HCT116 (cell line): ENCODE measurements at regions not wholly inside any gene's neighbourhood (a gene's known extent, or its start where the extent isn't known, plus 50 kb on each side); places are given as distances from the start of the nearest gene placed in this dataset.

Experiments
- ATAC-seq: fragments of 200-7000 bp; cut with Tn5 transposase; 2 replicates; pipeline ENCODE4 v1.9.1; 2020; ENCODE audit warnings: mild to moderate bottlenecking, moderate library complexity
- BruUV-seq: library from RNA; stranded (reverse); fragments of 400-500 nt; replicated peaks from 2 replicates; lab custom pipeline; 2021; lab: Mats Ljungman, UMichigan
- CTCF ChIA-PET: fragments of 300-600 bp; sonication (Branson Sonifier 250); formaldehyde crosslinking; loops from one replicate; lab custom pipeline; 2021; ENCODE audit warnings: antibody characterized with exemption; lab: Charles Lee
- POLR2A ChIA-PET: fragments of 300-600, 350-600 bp; sonication (Branson Sonifier 250); formaldehyde crosslinking; loops from one replicate; lab custom pipeline; 2021; ENCODE audit warnings: antibody characterized with exemption; lab: Charles Lee
- RAD21 ChIA-PET, 2 experiments: fragments of 300-600 bp; sonication (Branson Sonifier 250); formaldehyde crosslinking; loops; one replicate each; lab custom pipeline; 2023; ENCODE audit warnings: low total read pairs in 2 of 2; ENCODE audit not compliant: uncharacterized antibody in 2 of 2, unreplicated experiment in 2 of 2, low non-redundant PET in 1 of 2; lab: Charles Lee
- DNase-seq: peaks from one replicate; pipeline ENCODE4 v3.0.0-alpha.2; 2010; ENCODE audit warnings: low read depth, low spot score
- H2AFZ ChIP-seq: fragments of 200-600 bp; shearing (Covaris generic), sonication (generic); 2 replicates; pipeline ENCODE4 v1.6.1; 2017; ENCODE audit warnings: low read depth, mixed run types, mixed read lengths, antibody characterized with exemption, low read length; ENCODE audit not compliant: poor library complexity, severe bottlenecking
- H3K27ac ChIP-seq: 2 replicates; pipeline ENCODE4 v1.5.1; 2012; ENCODE audit warnings: low read depth, low read length
- H3K27me3 ChIP-seq: fragments of 200-600 bp; sonication (generic); 2 replicates; pipeline ENCODE4 v1.6.1; 2016; ENCODE audit warnings: mixed run types, low read length, mixed read lengths; ENCODE audit not compliant: insufficient read depth
- H3K36me3 ChIP-seq, 2 experiments: fragments of 200-500 bp in 1 of 2; fragments of 200-600 bp in 1 of 2; sonication (Bioruptor generic) in 1 of 2; sonication (generic) in 1 of 2; 2 replicates each; pipeline versions ENCODE4 v1.5.1 to v1.6.1; 2014 to 2016; ENCODE audit warnings: low read length in 2 of 2, inconsistent platforms in 1 of 2, mixed read lengths in 1 of 2, mixed run types in 1 of 2; ENCODE audit not compliant: insufficient read depth in 2 of 2, control insufficient read depth in 1 of 2
- H3K4me1 ChIP-seq, 2 experiments: fragments of 200-600 bp in 1 of 2; sonication (generic) in 1 of 2; 2 replicates each; pipeline versions ENCODE4 v1.5.1 to v1.6.1; 2012 to 2017; ENCODE audit warnings: low read length in 2 of 2, inconsistent platforms in 1 of 2, mild to moderate bottlenecking in 1 of 2, mixed read lengths in 1 of 2, mixed run types in 1 of 2, moderate library complexity in 1 of 2; ENCODE audit not compliant: insufficient read depth in 2 of 2, control insufficient read depth in 1 of 2
- H3K4me2 ChIP-seq: fragments of 200-600 bp; sonication (generic); 2 replicates; pipeline ENCODE4 v1.6.1; 2017; ENCODE audit warnings: mixed run types, low read length, mixed read lengths
- H3K4me3 ChIP-seq, 2 experiments: fragments of 200-600 bp in 1 of 2; sonication (generic) in 1 of 2; replicated peaks in 1 of 2; 2 replicates each; pipeline ENCODE4 v1.5.1; 2011 to 2016; ENCODE audit warnings: low read length in 2 of 2, control low read depth in 1 of 2, low read depth in 1 of 2, mild to moderate bottlenecking in 1 of 2, mixed read lengths in 1 of 2, mixed run types in 1 of 2
- H3K79me2 ChIP-seq: fragments of 200-600 bp; sonication (generic); 2 replicates; pipeline ENCODE4 v1.6.1; 2017; ENCODE audit warnings: mild to moderate bottlenecking, mixed run types, low read length, moderate library complexity, mixed read lengths; ENCODE audit not compliant: insufficient read depth
- H3K9ac ChIP-seq: fragments of 200-600 bp; sonication (generic); 2 replicates; pipeline ENCODE4 v1.6.1; 2016; ENCODE audit warnings: low read length, mixed read lengths
- H3K9me2 ChIP-seq: fragments of 200-600 bp; sonication (generic), shearing (Covaris generic); 2 replicates; pipeline ENCODE4 v1.6.1; 2017; ENCODE audit warnings: mixed run types, mild to moderate bottlenecking, moderate library complexity; ENCODE audit not compliant: insufficient read depth
- H3K9me3 ChIP-seq, 2 experiments: fragments of 200-500 bp in 1 of 2; fragments of 200-600 bp in 1 of 2; sonication (Bioruptor generic) in 1 of 2; sonication (generic) in 1 of 2; 2 replicates each; pipeline ENCODE4 v1.6.1; 2014 to 2017; ENCODE audit warnings: low read length in 2 of 2, mixed read lengths in 2 of 2, inconsistent platforms in 1 of 2, low read depth in 1 of 2, mild to moderate bottlenecking in 1 of 2, mixed run types in 1 of 2, moderate library complexity in 1 of 2; ENCODE audit not compliant: control insufficient read depth in 1 of 2, insufficient read depth in 1 of 2
- H4K20me1 ChIP-seq: fragments of 200-600 bp; sonication (generic), shearing (Covaris generic); 2 replicates; pipeline ENCODE4 v1.6.1; 2017; ENCODE audit warnings: mixed run types, mild to moderate bottlenecking, moderate library complexity; ENCODE audit not compliant: insufficient read depth
- CEBPB ChIP-seq: IDR thresholded peaks from 2 replicates; pipeline ENCODE4 v1.6.1; 2012; ENCODE audit warnings: low read depth
- EGR1 ChIP-seq: IDR thresholded peaks from 2 replicates; pipeline ENCODE4 v1.6.1; 2012; ENCODE audit warnings: low read depth
- EZH2 ChIP-seq: fragments of 200-600 bp; sonication (generic); IDR thresholded peaks from 2 replicates; pipeline ENCODE4 v1.6.1; 2017; ENCODE audit warnings: antibody characterized with exemption, mixed run types
- EZH2phosphoT487 ChIP-seq: fragments of 200-600 bp; IDR thresholded peaks from 2 replicates; pipeline ENCODE4 v1.6.1; 2018; ENCODE audit warnings: antibody characterized with exemption, borderline replicate concordance
- FOSL1 ChIP-seq: IDR thresholded peaks from 2 replicates; pipeline ENCODE4 v1.6.1; 2012; ENCODE audit warnings: low read depth
- JUND ChIP-seq: IDR thresholded peaks from 2 replicates; pipeline ENCODE4 v1.6.1; 2012
- POLR2AphosphoS5 ChIP-seq: IDR thresholded peaks from 2 replicates; pipeline ENCODE4 v1.6.1; 2011; ENCODE audit warnings: mild to moderate bottlenecking, low read depth, low read length, moderate library complexity
- RAD21 ChIP-seq: IDR thresholded peaks from 2 replicates; pipeline ENCODE4 v1.6.1; 2012; ENCODE audit warnings: low read depth, mild to moderate bottlenecking
- SRF ChIP-seq: IDR thresholded peaks from 2 replicates; pipeline ENCODE4 v1.6.1; 2012; ENCODE audit warnings: low read depth
- TCF7L2 ChIP-seq: IDR thresholded peaks from 2 replicates; pipeline ENCODE4 v1.7.0; 2011; ENCODE audit warnings: borderline replicate concordance, inconsistent platforms; ENCODE audit not compliant: insufficient read depth, insufficient read length; ENCODE audit errors: extremely low read depth
- YY1 ChIP-seq: IDR thresholded peaks from 2 replicates; pipeline ENCODE4 v1.6.1; 2011; ENCODE audit warnings: low read length, low read depth, moderate library complexity, mild to moderate bottlenecking; ENCODE audit not compliant: insufficient replicate concordance; ENCODE audit errors: extremely low read depth
- ZFX ChIP-seq: fragments of 450-650 bp; IDR thresholded peaks from 2 replicates; pipeline ENCODE4 v1.6.1; 2017
- ZNF274 ChIP-seq: fragments of 200-500 bp; sonication (Bioruptor generic); IDR thresholded peaks from 2 replicates; pipeline ENCODE4 v1.6.1; 2014; ENCODE audit warnings: mild to moderate bottlenecking, low read depth, low read length, inconsistent platforms
- intact Hi-C: fragments of 100-400 bp; cut with micrococcal nuclease; formaldehyde crosslinking; loops from 2 replicates; pipeline ENCODE4 v1.10.0; 2022
- TF ChIP-seq, protein P1 (sequence below), 3 experiments: fragments of 200-600 bp in 1 of 3; sonication (generic) in 1 of 3; IDR thresholded peaks in 2 of 3; conservative IDR thresholded peaks in 1 of 3; 2 replicates each; pipeline ENCODE4 v1.5.1; 2012 to 2017; ENCODE audit warnings: low read depth in 2 of 3, low read length in 2 of 3, antibody characterized with exemption in 1 of 3, borderline replicate concordance in 1 of 3, control low read depth in 1 of 3, mild to moderate bottlenecking in 1 of 3, mixed read lengths in 1 of 3, mixed run types in 1 of 3, moderate library complexity in 1 of 3; ENCODE audit not compliant: insufficient read depth in 1 of 3
- TF ChIP-seq, protein P2 (sequence below): IDR thresholded peaks from 2 replicates; pipeline ENCODE4 v1.6.1; 2012

DNA sequence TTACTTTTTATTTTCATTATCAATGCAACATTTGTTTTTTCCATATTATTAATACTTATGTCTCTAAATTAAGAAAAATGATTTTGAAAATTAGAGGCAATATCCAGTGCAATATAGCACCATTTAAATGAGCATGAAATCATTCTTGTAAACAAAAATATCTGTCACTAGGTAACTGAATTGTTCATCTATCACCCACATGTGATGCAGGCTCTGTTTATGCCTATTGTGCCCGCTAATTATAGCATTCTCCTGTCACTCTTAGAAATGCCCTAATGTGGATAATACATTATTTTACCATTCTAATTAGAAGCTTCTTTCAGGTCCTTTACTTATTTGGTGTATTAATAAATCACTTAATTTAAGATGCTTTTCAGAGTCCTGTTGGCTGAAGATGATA, 1332.4 kb downstream of the AACS start (continued):
- TF ChIP-seq, protein P1, sequence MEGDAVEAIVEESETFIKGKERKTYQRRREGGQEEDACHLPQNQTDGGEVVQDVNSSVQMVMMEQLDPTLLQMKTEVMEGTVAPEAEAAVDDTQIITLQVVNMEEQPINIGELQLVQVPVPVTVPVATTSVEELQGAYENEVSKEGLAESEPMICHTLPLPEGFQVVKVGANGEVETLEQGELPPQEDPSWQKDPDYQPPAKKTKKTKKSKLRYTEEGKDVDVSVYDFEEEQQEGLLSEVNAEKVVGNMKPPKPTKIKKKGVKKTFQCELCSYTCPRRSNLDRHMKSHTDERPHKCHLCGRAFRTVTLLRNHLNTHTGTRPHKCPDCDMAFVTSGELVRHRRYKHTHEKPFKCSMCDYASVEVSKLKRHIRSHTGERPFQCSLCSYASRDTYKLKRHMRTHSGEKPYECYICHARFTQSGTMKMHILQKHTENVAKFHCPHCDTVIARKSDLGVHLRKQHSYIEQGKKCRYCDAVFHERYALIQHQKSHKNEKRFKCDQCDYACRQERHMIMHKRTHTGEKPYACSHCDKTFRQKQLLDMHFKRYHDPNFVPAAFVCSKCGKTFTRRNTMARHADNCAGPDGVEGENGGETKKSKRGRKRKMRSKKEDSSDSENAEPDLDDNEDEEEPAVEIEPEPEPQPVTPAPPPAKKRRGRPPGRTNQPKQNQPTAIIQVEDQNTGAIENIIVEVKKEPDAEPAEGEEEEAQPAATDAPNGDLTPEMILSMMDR (IDR thresholded peaks at IDR 0.05 in 2 of 3, conservative IDR thresholded peaks at IDR 0.05 in 1 of 3; ENCODE audit: borderline replicate concordance in 1 of 3, insufficient read depth in 1 of 3, low read depth in 2 of 3, low read length in 2 of 3), result no peak
- TF ChIP-seq JUND (no peak), EZH2phosphoT487 (no peak), ZFX (no peak), YY1 (no peak), ZNF274 (no peak), FOSL1 (no peak)
- TF ChIP-seq, protein P2, sequence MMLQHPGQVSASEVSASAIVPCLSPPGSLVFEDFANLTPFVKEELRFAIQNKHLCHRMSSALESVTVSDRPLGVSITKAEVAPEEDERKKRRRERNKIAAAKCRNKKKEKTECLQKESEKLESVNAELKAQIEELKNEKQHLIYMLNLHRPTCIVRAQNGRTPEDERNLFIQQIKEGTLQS, result no peak

DNA sequence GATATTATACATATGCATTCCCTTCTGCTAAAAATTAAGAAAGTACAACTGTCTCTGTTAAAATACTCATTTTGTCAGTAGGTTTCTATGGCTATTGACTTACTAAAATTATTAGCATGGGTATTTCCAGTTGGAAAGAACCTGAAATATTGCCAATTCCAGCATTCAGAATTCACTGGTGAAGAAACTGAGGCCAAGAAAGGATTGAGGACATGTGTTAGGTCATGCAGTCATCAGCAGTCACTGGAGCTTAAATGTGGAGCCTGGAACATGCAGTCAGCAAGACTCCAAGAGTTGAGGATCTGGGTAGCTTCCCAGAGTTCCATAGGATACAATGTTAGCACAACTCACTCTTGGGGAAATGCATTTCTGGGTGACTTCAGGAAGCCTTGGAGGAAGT, 1335.6 kb downstream of the AACS start:
- Histone ChIP-seq H4K20me1 (no peaks in the 10 kb centered on the region), H3K27me3 (no peaks in the 10 kb centered on the region), H3K4me1 (no peaks in the 10 kb centered on the region), H3K9me2 (no peaks in the 10 kb centered on the region), H3K36me3 (no peaks in the 10 kb centered on the region), H3K9ac (no peak overlapping the region), H3K79me2 (no peaks in the 10 kb centered on the region), H3K4me3 (no peak overlapping the region), H3K27ac (no peak overlapping the region), H3K4me2 (no peak overlapping the region), H3K9me3 (peaks cover 0 to 3% of the 10 kb centered on the region in 2 experiments; a peak in 2 of 4 replicates), H2AFZ (no peak overlapping the region)
- RAD21 ChIA-PET, result no interaction called here
- intact Hi-C loops, result no loop called here
- POLR2A ChIA-PET, result no interaction called here
- TF ChIP-seq RAD21, result no peak
- TF ChIP-seq EGR1, result no peak
- no peak for TF ChIP-seq CEBPB
- TF ChIP-seq TCF7L2, result no peak
- TF ChIP-seq, protein P2, result no peak
- TF ChIP-seq POLR2AphosphoS5, result no peak
- no peak for TF ChIP-seq SRF
- TF ChIP-seq EZH2, result no peak
- CTCF ChIA-PET, result no interaction called here
- ATAC-seq (no peak), DNase-seq (no peak)
- BruUV-seq, result no TSS peak
